ENCODE measurements at regions not wholly inside any gene's neighbourhood (a gene's known extent, or its start where the extent isn't known, plus 50 kb on each side); places are given as distances from the start of the nearest gene placed in this dataset.
"Not testable (repeated sequence)": the region's sequence is repeated elsewhere in the genome, so short reads cannot be mapped to it uniquely, and the experiment has no call there.

- Histone ChIP-seq H3K4me1 (ENCODE audit: insufficient read depth, low read length, severe bottlenecking) (no peaks in the 10 kb centered on the region), H3K36me3 (ENCODE audit: insufficient read depth, low read length) (no peaks in the 10 kb centered on the region), H3K4me3 (ENCODE audit: low read depth, low read length, poor library complexity, severe bottlenecking) (no peak overlapping the region), H2AFZ (ENCODE audit: low read length) (no peak overlapping the region), H3K79me2 (ENCODE audit: insufficient read depth, low read length) (no peaks in the 10 kb centered on the region), H3K9me2 (ENCODE audit: low read depth, low read length) (no peaks in the 10 kb centered on the region), H3K9ac (ENCODE audit: low read length) (no peak overlapping the region), H3K27ac (ENCODE audit: low read depth, low read length, poor library complexity, severe bottlenecking) (no peak overlapping the region), H3K9me3 (ENCODE audit: low read length) (no peaks in the 10 kb centered on the region), H3F3A (ENCODE audit: insufficient read depth, low read length) (0 out of 2 replicates have a peak, but pooled peaks cover 3% of the 10 kb centered on the region), H3K4me2 (ENCODE audit: low read length) (no peak overlapping the region), H3K27me3 (ENCODE audit: insufficient read depth, low read length) (no peaks in the 10 kb centered on the region), H4K20me1 (ENCODE audit: insufficient read depth, low read length) (no peaks in the 10 kb centered on the region)
- TF ChIP-seq EZH2 (IDR thresholded peaks at IDR 0.05; ENCODE audit: borderline replicate concordance, low read length) (no peak), CTCF (IDR thresholded peaks at IDR 0.05; ENCODE audit: low read length) (no peak)
Measured at GRCh38 chr5:40198736-40199135, 481.0 kb upstream of the PTGER4 start.

- not testable (repeated sequence) for H3K4me3 ChIP-seq (ENCODE audit: low read depth, low read length, poor library complexity, severe bottlenecking); H3F3A ChIP-seq (ENCODE audit: insufficient read depth, low read length); H3K4me1 ChIP-seq (ENCODE audit: insufficient read depth, low read length, severe bottlenecking); H3K79me2 ChIP-seq (ENCODE audit: insufficient read depth, low read length); H3K27me3 ChIP-seq (ENCODE audit: insufficient read depth, low read length); H3K9ac ChIP-seq (ENCODE audit: low read length); H3K36me3 ChIP-seq (ENCODE audit: insufficient read depth, low read length); H3K9me2 ChIP-seq (ENCODE audit: low read depth, low read length); H3K9me3 ChIP-seq (ENCODE audit: low read length); H3K4me2 ChIP-seq (ENCODE audit: low read length); H3K27ac ChIP-seq (ENCODE audit: low read depth, low read length, poor library complexity, severe bottlenecking); H4K20me1 ChIP-seq (ENCODE audit: insufficient read depth, low read length); H2AFZ ChIP-seq (ENCODE audit: low read length)
Measured at GRCh38 chr5:40195574-40195973, 484.1 kb upstream of the PTGER4 start.

GRCh38 chr5:40191150-40191549 lies 488.6 kb upstream of the PTGER4 start:
- no peak overlapping the region for H2AFZ ChIP-seq (ENCODE audit: low read length)

More at GRCh38 chr5:40191150-40191549, 488.6 kb upstream of the PTGER4 start:
- H3K9ac ChIP-seq (ENCODE audit: low read length) = no peak overlapping the region
- H3K4me1 ChIP-seq (ENCODE audit: insufficient read depth, low read length, severe bottlenecking) = no peaks in the 10 kb centered on the region
- H3K79me2 ChIP-seq (ENCODE audit: insufficient read depth, low read length) = no peaks in the 10 kb centered on the region
- no peaks in the 10 kb centered on the region for H3F3A ChIP-seq (ENCODE audit: insufficient read depth, low read length)
- no peak overlapping the region for H3K4me3 ChIP-seq (ENCODE audit: low read depth, low read length, poor library complexity, severe bottlenecking)
- H3K4me2 ChIP-seq (ENCODE audit: low read length) = no peak overlapping the region
- H3K9me2 ChIP-seq (ENCODE audit: low read depth, low read length) = no peaks in the 10 kb centered on the region
- H3K9me3 ChIP-seq (ENCODE audit: low read length) = no peaks in the 10 kb centered on the region
- TF ChIP-seq EZH2 (IDR thresholded peaks at IDR 0.05; ENCODE audit: borderline replicate concordance, low read length) (no peak), CTCF (IDR thresholded peaks at IDR 0.05; ENCODE audit: low read length) (no peak)
- no peaks in the 10 kb centered on the region for H4K20me1 ChIP-seq (ENCODE audit: insufficient read depth, low read length)
- H3K27ac ChIP-seq (ENCODE audit: low read depth, low read length, poor library complexity, severe bottlenecking) = no peak overlapping the region
- no peaks in the 10 kb centered on the region for H3K36me3 ChIP-seq (ENCODE audit: insufficient read depth, low read length)
- H3K27me3 ChIP-seq (ENCODE audit: insufficient read depth, low read length) = no peaks in the 10 kb centered on the region
